Stimulated activated CD4-positive, alpha-beta T cell treated with anti-CD3 and anti-CD28 coated beads, TNF-alpha, amount 100 ng/mL, for 4 hours (primary cell): ENCODE measurements at regions not wholly inside any gene's neighbourhood (a gene's known extent, or its start where the extent isn't known, plus 50 kb on each side); places are given as distances from the start of the nearest gene placed in this dataset.
"Not testable (repeated sequence)": the region's sequence is repeated elsewhere in the genome, so short reads cannot be mapped to it uniquely, and the experiment has no call there.

ENCODE experiments used
- DNase-seq, 3 experiments: peaks; one replicate each; pipeline ENCODE4 v3.0.0-alpha.2; 2020; ENCODE audit warnings: low read depth in 3 of 3

DNA sequence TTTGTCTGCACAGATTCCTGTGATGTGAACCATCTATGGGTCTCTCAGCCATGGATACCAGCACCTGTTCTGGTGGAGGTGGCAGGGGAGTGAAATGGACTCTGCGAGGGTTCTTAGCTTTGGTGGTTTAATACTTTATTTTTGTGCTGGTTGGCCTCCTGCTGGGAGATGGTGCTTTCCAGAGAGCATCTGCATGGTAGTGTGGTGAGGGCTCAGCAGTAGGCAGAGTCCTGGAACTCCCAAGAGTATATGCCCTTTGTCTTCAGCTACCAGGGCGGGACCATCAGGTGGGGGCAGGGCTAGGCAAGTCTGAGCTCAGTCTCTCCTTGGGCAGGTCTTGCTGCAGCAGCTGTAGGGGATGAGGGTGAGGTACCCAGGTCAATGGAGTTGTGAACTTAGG, 97.5 kb upstream of the TRIM2 start:
- DNase-seq, result not testable (repeated sequence)

DNA sequence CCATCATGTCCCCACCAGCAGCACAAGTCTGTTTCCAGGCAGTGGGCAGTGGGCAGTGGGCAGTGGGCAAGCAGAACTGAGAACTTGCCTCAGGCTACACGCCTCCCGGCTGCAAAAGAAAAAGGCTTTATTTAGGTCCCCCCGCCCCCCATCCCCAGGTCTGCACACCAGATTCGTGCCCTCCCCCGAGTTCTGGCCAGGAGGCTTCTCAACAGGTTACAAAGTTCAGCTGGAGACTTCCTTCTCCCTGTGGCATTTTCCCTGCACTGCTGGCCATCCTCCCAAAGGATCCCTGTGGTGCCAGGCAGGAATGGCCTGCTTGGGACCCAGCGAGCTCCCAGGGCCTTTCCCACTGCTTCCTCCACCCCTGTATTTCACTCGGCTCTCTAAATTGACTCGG, 97.0 kb upstream of the TRIM2 start:
- DNase-seq, result no peak

GRCh38 chr4:153109296-153109849, 94.9 kb upstream of the TRIM2 start:
- DNase-seq, result no peak

DNA sequence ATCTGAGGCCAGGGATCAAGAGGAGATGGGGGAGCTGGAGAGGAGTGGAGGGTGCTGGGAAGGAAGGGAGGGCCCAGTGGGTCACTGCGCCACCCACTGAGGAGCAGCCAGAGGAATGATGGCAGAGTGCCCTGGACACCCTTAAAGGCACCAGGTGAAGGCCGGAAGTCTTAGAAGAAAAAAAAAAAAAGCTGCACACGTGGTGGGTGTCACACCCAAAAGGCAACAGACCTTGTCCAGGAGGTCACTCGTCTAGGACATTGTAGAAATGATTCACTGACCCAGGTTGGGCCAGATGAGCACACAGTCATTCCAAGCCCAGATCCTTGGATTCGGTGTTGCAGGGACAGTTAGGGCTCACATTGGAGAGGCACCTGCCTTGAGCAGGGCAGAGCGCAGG, 93.5 kb upstream of the TRIM2 start:
- DNase-seq, result no peak

GRCh38 chr4:153111426-153112040, 92.7 kb upstream of the TRIM2 start:
- DNase-seq, result no peak

- peak in 2 of 3 experiments; percentile 14 to 21 for DNase-seq
Observed at GRCh38 chr4:153112041-153112441, 92.2 kb upstream of the TRIM2 start.

DNA sequence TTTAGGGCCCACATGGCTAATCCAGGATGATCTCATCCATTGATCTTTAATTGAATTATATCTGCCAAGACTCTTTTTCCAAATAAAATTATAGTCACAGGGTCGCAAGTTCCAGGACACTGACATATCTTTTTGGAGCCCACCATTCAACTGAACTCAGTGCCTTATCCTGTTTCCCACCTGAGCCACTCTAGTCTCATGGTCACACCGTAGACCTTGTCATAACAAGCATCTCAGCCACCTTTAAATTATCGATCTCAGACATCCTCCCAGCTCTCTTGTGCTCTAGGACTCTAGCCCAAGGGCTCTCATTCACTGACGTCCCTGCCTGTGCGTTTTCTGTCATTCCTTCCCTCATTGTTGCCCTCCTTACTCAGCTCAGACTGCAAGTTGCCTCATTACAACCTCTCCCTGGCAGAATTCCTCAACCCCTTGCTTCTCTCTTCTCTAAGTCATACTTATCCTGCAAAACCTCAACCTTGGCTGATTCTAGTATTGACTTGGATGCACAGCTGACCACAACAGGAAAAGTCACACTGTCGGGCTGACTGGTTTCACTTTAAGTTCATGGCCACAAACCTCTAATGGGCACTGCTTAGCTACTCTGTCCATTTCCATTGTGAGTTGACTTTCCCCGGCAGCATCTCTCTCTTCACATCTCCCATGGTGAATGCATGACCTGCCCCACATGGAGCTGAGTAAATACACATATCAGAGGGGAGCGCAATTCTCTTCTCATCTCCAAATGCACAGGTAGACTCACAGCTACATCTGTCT, 91.0 kb upstream of the TRIM2 start:
- no peak for DNase-seq

GRCh38 chr4:153113838-153114105, 90.5 kb upstream of the TRIM2 start:
- no peak for DNase-seq

GRCh38 chr4:153114771-153115321, 89.4 kb upstream of the TRIM2 start:
- peak in 1 of 3 experiments; percentile 23 for DNase-seq

GRCh38 chr4:153115322-153116290, 88.6 kb upstream of the TRIM2 start:
- DNase-seq, result peak; percentile 24 to 59 (median 56)

GRCh38 chr4:153116291-153116680, 88.0 kb upstream of the TRIM2 start:
- DNase-seq, result no peak

DNA sequence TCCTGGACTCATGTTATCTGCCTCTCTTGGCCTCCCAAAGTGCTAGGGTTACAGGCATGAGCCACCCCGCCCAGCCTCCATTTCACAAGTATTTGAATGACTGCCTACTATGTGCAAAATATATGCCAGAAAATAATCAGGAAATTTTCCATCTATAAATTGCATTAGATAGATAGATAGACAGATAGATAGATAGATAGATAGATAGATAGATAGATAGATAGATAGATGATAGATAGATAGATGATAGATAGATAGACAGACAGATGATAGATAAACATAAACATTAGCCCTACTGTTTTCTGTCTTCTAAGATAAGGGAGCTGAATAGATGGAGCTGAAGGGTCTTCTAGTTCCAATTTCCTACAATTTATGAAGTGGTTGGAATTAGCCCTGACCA, 87.4 kb upstream of the TRIM2 start:
- no peak for DNase-seq

- no peak for DNase-seq
Observed at GRCh38 chr4:153117554-153117953, 86.7 kb upstream of the TRIM2 start.

- no peak for DNase-seq
Observed at GRCh38 chr4:153119626-153120025, 84.6 kb upstream of the TRIM2 start.

GRCh38 chr4:153120235-153120634, 84.0 kb upstream of the TRIM2 start:
- no peak for DNase-seq

- DNase-seq, result no peak
Observed at GRCh38 chr4:153122855-153123254, 81.4 kb upstream of the TRIM2 start.

DNA sequence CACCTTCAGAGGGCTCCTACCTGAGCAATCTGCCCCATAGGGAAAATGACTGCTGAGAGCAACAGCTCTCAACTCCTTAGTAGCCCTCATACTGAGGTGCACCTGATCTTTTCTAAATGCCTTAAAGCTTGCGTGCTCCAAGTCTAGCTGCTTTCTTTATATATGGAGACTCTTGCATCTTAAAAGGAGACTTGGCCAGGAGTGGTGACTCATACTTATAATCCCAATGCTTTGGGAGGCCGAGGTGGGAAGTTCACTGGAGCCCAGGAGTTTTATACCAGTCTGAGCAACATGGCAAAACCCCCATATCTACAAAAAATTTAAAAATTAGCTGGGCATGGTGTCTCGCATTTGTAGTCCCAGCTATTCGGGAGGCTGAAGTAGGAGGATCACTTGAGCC, 78.1 kb upstream of the TRIM2 start:
- no peak for DNase-seq

GRCh38 chr4:153127760-153128494, 76.3 kb upstream of the TRIM2 start:
- DNase-seq, result peak; percentile 61 to 81 (median 72)

- no peak for DNase-seq
Observed at GRCh38 chr4:153131596-153131995, 72.6 kb upstream of the TRIM2 start.

DNA sequence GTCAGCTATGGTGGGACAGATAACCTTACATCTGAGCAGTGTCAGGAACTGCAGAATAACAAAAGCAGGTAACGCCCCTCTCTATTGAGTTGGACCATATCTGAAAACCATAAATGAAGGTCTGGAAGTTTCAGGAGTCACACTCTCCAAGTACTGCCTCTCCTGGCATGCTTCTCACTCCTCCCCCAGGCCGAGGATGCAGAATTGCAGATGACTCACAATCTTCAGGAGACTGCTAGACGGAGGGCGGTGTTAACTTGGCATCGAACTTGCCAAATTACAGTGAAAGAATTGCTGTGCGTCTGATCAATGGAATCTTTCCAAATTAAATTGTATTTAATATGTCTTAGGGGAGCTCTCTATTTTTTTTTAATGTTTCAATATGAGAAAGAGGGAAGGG, 67.1 kb upstream of the TRIM2 start:
- no peak for DNase-seq
